PC-3 (cell line): ENCODE measurements at regions not wholly inside any gene's neighbourhood (a gene's known extent, or its start where the extent isn't known, plus 50 kb on each side); places are given as distances from the start of the nearest gene placed in this dataset.
"Not testable (repeated sequence)": the region's sequence is repeated elsewhere in the genome, so short reads cannot be mapped to it uniquely, and the experiment has no call there.

Experiments used
- ATAC-seq: fragments of 200-7000 bp; cut with Tn5 transposase; 2 replicates; pipeline ENCODE4 v1.9.1; 2020; ENCODE audit warnings: mild to moderate bottlenecking, moderate library complexity
- BruUV-seq: library from RNA; stranded (reverse); fragments of 400-500 nt; replicated peaks from 2 replicates; lab custom pipeline; 2021; lab: Mats Ljungman, UMichigan
- CTCF ChIA-PET: fragments of 300-600 bp; sonication (Branson Sonifier 250); formaldehyde crosslinking; loops from one replicate; lab custom pipeline; 2022; ENCODE audit warnings: antibody characterized with exemption; lab: Charles Lee
- POLR2A ChIA-PET: fragments of 300-600 bp; sonication (Branson Sonifier 250); formaldehyde crosslinking; loops from one replicate; lab custom pipeline; 2022; ENCODE audit warnings: antibody characterized with exemption; ENCODE audit not compliant: unreplicated experiment; lab: Charles Lee
- DNase-seq: peaks from one replicate; pipeline ENCODE4 v3.0.0-alpha.2; 2015
- H2AFZ ChIP-seq: fragments of 300-600 bp; sonication (generic); 2 replicates; pipeline ENCODE4 v1.6.0; 2016; ENCODE audit warnings: antibody characterized with exemption, low read length
- H3F3A ChIP-seq: fragments of 300-600 bp; sonication (generic); one replicate; pipeline ENCODE4 v1.6.0; 2017; ENCODE audit warnings: antibody characterized with exemption, low read length, control low read depth, mild to moderate bottlenecking; ENCODE audit not compliant: unreplicated experiment
- H3K27ac ChIP-seq: fragments of 300-600 bp; sonication (generic); 2 replicates; pipeline ENCODE4 v1.5.1; 2016; ENCODE audit warnings: mild to moderate bottlenecking, low read length
- H3K27me3 ChIP-seq: fragments of 300-600 bp; sonication (generic); 2 replicates; pipeline ENCODE4 v1.6.1; 2016; ENCODE audit warnings: low read length, mixed read lengths
- H3K36me3 ChIP-seq: fragments of 300-600 bp; sonication (generic); 2 replicates; pipeline ENCODE4 v1.6.1; 2016; ENCODE audit warnings: low read depth, mixed run types, low read length, mixed read lengths
- H3K4me1 ChIP-seq: fragments of 300-600 bp; sonication (generic); 2 replicates; pipeline ENCODE4 v1.5.1; 2016; ENCODE audit warnings: low read length; ENCODE audit not compliant: insufficient read depth
- H3K4me2 ChIP-seq: fragments of 300-600 bp; sonication (generic); 2 replicates; pipeline ENCODE4 v1.6.0; 2016; ENCODE audit warnings: low read length
- H3K4me3 ChIP-seq: fragments of 300-600 bp; sonication (generic); 2 replicates; pipeline ENCODE4 v1.5.1; 2016; ENCODE audit warnings: mild to moderate bottlenecking, low read length, mixed read lengths
- H3K79me2 ChIP-seq: fragments of 300-600 bp; sonication (generic); 2 replicates; pipeline ENCODE4 v1.6.1; 2017; ENCODE audit warnings: low read length, mixed read lengths
- H3K9ac ChIP-seq: fragments of 300-600 bp; sonication (generic); 2 replicates; pipeline ENCODE4 v1.6.0; 2016; ENCODE audit warnings: mild to moderate bottlenecking, low read length
- H3K9me2 ChIP-seq: fragments of 300-600 bp; sonication (generic); replicated peaks from 2 replicates; pipeline ENCODE4 v1.6.1; 2016; ENCODE audit warnings: mixed run types, low read length, mixed read lengths
- H3K9me3 ChIP-seq: fragments of 300-600 bp; sonication (generic); 2 replicates; pipeline ENCODE4 v1.6.1; 2016; ENCODE audit warnings: low read length, mixed read lengths
- H4K20me1 ChIP-seq: fragments of 300-600 bp; sonication (generic); 2 replicates; pipeline ENCODE4 v1.6.1; 2016; ENCODE audit warnings: low read length, mixed read lengths
- CTCF ChIP-seq: fragments of 300-600 bp; sonication (generic); conservative IDR thresholded peaks from 2 replicates; pipeline ENCODE4 v1.5.1; 2017; ENCODE audit warnings: antibody characterized with exemption, low read depth, mild to moderate bottlenecking, low read length
- EZH2 ChIP-seq: fragments of 300-600 bp; sonication (generic); IDR thresholded peaks from one replicate; pipeline ENCODE4 v1.6.1; 2017; ENCODE audit warnings: antibody characterized with exemption, mild to moderate bottlenecking, low read length; ENCODE audit not compliant: unreplicated experiment
- EZH2phosphoT487 ChIP-seq: fragments of 300-600 bp; sonication (generic); IDR thresholded peaks from 2 replicates; pipeline ENCODE4 v1.6.1; 2018; ENCODE audit warnings: mild to moderate bottlenecking, antibody characterized with exemption, low read length, borderline replicate concordance
- intact Hi-C: fragments of 100-400 bp; cut with micrococcal nuclease; formaldehyde crosslinking; loops from 2 replicates; pipeline ENCODE4 v1.9.0; 2023

- ATAC-seq, POLR2A ChIA-PET: not testable (repeated sequence)
These were observed 285.6 kb downstream of the SRGAP2C start for GRCh38 chr1:121470401-121470800.

GRCh38 chr1:121471523-121471922, 286.7 kb downstream of the SRGAP2C start:
- H3K27ac ChIP-seq, result no peak overlapping the region
- H3K9ac ChIP-seq, result no peak overlapping the region
- H3K4me3 ChIP-seq, result no peak overlapping the region
- H3K9me3 ChIP-seq, result no peaks in the 10 kb centered on the region
- intact Hi-C loops, result no loop called here
- H2AFZ ChIP-seq, result no peak overlapping the region
- ChIA-PET CTCF (no interaction called here), POLR2A (no interaction called here)
- H3K9me2 ChIP-seq, result no peaks in the 10 kb centered on the region
- H3K4me1 ChIP-seq, result no peaks in the 10 kb centered on the region
- no peak overlapping the region for H3K4me2 ChIP-seq
- H3K36me3 ChIP-seq, result no peaks in the 10 kb centered on the region
- BruUV-seq, result no TSS peak
- H3K27me3 ChIP-seq, result no peaks in the 10 kb centered on the region
- no peaks in the 10 kb centered on the region for H3K79me2 ChIP-seq
- no peaks in the 10 kb centered on the region for H3F3A ChIP-seq
- H4K20me1 ChIP-seq, result no peaks in the 10 kb centered on the region
- ATAC-seq (no peak), DNase-seq (no peak)
- TF ChIP-seq EZH2 (no peak), EZH2phosphoT487 (no peak), CTCF (no peak)

More at GRCh38 chr1:121470401-121470800, 285.6 kb downstream of the SRGAP2C start:
- H3K9me3 ChIP-seq, H3K79me2 ChIP-seq, DNase-seq, H3K4me1 ChIP-seq, CTCF ChIA-PET, H3K4me2 ChIP-seq, H3F3A ChIP-seq, H2AFZ ChIP-seq, H3K36me3 ChIP-seq, H3K9me2 ChIP-seq, H3K27me3 ChIP-seq, H3K9ac ChIP-seq, intact Hi-C loops, H3K4me3 ChIP-seq, H4K20me1 ChIP-seq, H3K27ac ChIP-seq, BruUV-seq: not testable (repeated sequence)

- ChIA-PET POLR2A (no interaction called here), CTCF (no interaction called here)
- Histone ChIP-seq H3K79me2 (no peaks in the 10 kb centered on the region), H3K9me2 (no peaks in the 10 kb centered on the region), H3F3A (no peaks in the 10 kb centered on the region), H3K4me3 (no peak overlapping the region), H2AFZ (no peak overlapping the region), H3K36me3 (no peaks in the 10 kb centered on the region), H3K4me1 (no peaks in the 10 kb centered on the region), H3K4me2 (no peak overlapping the region), H3K27me3 (no peaks in the 10 kb centered on the region), H3K27ac (no peak overlapping the region), H3K9me3 (no peaks in the 10 kb centered on the region), H3K9ac (no peak overlapping the region), H4K20me1 (no peaks in the 10 kb centered on the region)
- TF ChIP-seq EZH2phosphoT487 (no peak), CTCF (no peak)
- BruUV-seq, result no TSS peak
- intact Hi-C loops, result no loop called here
- ATAC-seq, result no peak
- DNase-seq, result no peak
These were observed 287.2 kb downstream of the SRGAP2C start for GRCh38 chr1:121472017-121472416.
